NCI-H2081 treated with DMSO at 0.1 percent for 48 hours (cell line): ENCODE measurements at regions not wholly inside any gene's neighbourhood (a gene's known extent, or its start where the extent isn't known, plus 50 kb on each side); places are given as distances from the start of the nearest gene placed in this dataset.
A peak's percentile ranks its signal among the peaks of the same experiment; 100 is the strongest.
"Not testable (repeated sequence)": the region's sequence is repeated elsewhere in the genome, so short reads cannot be mapped to it uniquely, and the experiment has no call there.

Experiments used
- DNase-seq: peaks from one replicate; lab custom pipeline; 2025; lab: John Stamatoyannopoulos, UW

DNA sequence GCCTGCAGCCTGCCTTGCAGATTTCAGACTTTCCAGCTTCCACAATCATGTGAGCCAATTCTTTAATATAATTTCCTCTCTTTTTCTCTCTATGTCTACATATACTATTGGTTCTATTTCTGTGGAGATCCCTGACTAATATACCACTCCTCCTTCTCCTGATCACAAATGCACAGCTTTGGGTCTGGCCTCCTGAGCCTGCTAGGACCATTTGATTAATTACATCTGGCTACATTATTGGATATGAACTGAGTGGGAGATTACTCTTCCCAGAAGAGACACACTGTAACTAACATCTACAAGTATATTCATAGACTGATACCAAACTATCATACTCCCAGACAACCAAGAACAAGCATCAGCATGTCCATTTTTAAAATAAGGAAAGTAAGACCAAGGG is 188.9 kb upstream of the LMCD1 start:
- no peak for DNase-seq

DNA sequence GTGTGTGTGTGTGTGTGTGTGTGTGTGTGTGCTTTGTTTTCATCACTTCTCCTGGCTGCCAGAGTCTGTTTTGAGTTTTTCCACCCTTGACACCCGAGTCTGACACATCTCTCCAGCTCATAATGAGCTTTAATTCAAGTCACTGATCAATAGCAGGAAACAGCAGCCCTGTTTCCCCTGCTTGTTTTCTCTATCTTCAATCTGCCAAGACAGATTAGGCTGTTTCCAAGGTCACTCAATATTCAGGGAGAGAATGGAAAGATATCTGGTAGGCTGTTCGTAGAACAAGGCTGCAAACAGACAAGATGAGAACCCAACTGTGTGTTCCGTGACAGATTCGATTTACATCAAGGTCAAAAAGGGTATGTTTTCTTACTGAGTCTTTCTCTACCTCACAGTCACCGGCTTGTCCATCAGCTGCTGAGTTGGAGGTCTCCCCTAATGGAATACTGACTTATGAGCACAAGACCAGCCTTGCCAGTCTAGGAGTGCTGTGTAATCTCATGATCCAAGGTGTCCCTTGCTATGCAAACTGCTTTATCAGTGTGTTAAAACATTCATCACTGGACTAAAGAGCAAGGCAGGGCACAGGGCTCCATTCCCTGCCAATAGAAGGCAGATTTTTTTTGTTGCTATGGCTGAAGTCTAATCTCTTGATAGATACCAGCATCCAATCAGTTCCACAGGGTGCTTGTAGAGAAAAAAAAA is 187.9 kb upstream of the LMCD1 start:
- DNase-seq, result no peak

DNA sequence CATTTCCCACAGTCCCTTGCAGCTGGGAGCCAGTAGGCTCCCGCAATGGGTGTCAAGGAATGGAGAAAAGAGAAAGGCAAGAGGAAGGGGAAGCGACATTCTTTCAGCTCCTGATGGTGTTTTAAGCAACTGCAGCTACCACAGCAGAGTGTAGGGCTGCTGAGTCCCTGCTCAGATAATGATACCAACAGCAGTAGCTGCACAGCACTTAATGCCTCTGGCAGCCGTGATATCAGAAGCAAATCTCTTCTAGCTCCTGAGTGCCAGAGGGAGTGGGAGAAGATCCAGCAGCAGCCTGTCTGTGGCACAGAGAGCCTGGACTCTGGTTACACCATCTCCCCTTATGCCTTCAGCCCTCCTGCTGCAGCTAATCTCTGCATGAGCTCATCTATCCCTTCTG is 186.1 kb upstream of the LMCD1 start:
- DNase-seq, result not testable (repeated sequence)

DNA sequence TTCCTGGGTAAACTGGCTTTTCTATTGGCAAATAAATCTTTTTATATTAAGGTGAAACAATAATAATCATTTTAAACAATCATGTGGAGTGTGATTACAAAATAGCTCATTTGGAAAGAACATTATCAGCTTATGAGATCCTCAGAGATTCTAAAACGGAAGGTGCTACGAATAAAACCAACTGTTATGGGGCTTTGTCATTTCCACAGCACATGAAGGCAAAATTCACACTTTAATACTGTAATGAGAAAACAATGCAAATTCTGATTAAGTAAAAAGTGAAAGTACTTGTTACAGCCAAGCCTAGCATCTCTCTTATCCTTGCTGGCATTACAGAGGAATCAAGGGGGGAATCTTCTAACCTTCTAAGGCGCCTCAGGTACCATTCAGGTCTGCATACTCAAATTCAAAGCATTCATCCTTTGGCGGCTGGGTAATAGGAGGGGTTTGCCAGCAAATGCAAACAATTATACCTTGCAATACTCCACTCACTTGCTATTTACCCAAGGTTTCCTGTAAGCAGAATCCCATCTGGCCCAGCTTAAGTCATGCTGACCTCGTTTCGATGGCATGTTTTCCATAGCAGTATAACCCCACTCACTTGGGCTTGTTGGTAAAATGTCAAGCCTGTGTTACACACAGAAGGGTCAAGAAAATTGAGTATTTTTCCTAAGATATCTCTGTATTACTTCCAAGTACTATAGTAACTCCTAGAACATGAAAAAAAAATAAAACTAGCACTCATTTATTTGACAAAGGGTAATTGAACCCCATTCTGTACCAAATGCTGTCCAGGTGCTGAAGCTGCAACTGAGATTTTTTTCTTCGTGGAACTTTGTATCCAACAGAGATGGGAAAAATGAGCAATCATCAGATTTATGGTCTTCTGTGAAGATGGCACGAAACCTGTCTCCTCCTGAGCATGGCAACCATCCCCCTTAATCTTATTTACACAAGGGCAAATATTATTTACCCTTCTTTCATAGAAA is 183.7 kb upstream of the LMCD1 start:
- DNase-seq, result no peak

DNA sequence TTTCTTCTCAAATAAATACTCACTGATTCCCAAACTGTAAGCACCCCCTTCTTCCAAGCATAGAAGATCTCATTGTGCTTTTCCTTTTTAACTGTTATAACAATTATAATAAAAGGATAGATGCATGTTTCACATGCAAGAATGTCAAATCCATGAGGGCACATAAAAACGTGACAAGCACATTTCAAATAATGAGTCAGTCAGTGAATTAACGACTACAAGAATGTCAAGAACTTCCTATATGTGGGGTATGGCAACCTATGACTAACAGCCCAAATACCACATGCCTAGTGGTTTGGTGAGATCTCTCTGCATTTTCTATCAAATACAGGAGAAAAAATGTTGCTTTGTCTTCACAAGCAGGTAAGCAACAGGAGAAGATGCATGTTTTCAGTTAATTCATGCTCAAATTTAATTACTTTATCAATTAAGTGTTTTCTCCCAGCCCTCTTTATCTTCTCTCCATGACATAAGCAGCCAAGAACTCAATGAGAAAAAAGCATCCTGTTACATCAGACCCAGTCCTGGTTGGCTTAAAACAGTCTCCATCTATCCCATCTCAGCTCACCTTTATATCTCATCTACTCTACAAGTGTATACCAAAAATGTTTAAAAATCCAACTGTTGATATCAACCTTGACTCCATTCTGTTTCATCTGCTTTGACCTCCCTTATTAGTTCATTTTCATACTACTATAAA is 181.5 kb upstream of the LMCD1 start:
- no peak for DNase-seq

DNA sequence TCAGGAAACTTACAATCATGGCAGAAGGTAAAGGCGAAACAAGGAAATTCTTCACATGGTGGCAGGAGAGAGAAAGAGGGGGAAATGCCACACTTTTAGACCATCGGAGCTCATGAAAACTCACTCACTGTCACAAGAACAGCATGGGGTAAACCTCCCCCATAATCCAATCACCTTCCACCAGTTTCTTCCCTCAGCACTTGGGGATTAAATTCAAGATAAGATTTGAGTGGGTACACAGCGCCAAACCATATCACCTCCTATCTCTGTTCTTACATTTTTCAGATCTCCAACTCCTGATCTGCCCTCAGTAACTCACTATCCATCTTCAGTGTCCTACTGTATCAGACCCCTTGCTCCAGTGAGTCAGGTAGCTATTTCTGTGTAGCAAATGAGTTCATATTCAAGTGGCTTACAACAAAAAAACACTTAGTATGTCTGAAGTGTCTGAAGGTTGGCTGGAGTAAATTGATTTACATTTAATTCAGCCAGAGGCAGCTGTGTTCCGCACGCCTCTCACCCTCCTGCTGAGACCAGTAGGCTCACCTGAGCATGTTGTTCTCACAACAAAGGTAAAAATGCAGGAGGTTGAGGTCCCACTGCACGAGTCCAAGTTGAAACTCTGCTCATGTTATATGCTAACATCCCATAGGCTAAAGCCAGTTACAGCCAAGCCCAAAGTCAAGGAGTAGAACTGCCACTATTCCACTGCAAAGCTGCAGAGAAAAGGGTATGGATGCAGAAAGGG is 180.7 kb upstream of the LMCD1 start:
- DNase-seq, result no peak

DNA sequence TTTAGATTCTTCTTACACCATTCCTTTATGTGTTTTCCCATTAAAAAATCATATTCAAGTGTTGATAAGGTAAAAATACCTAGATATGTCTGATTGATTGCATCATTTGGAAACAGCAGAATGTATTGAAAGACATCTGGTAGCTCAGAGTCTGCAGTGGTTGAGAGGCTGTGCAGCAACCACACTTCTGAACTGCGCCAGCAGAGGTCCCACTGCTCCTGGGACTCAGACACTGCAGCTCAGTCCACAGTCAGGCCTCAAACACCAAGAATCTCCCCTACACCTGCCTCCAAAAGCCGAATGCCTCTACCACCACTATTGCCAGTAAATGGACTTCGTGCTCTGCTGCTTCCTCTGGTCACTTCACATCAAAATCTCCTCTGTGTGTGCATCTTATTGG is 176.9 kb upstream of the LMCD1 start:
- DNase-seq, result no peak

DNA sequence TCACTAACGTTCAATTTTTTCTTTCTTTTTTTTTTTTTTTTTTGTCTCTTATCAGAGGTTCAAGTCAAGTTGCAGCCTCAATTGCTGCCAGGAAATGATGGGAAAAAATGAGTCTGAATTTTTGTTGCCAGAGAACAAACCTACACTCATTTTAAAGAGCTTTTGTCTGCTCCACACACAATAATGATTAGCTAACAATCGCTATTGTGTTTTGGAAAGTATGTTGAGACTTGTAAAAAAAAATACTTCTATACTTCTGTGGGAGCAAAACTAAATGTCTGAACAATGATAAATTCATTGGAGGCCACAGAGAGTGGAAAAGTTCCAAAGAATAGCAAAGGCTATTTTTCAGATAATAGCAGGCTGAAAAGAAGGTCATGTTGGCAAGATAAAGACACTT is 176.3 kb upstream of the LMCD1 start:
- no peak for DNase-seq

DNA sequence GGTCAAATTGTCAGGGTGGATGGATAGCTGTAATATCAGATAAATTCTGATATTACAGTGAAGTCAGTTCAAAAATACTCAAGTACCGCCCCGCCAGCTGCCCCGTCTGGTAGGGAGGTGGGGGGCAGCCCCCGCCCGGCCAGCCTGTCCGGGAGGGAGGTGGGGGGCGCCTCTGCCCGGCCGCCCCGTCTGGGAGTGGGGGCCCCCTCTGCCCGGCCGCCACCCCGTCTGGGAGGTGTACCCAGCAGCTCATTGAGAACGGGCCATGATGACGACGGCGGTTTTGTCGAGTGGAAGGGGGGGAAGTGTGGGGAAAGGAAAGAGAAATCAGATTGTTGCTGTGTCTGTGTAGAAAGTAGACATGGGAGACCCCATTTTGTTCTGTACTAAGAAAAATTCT is 175.8 kb upstream of the LMCD1 start:
- not testable (repeated sequence) for DNase-seq

DNA sequence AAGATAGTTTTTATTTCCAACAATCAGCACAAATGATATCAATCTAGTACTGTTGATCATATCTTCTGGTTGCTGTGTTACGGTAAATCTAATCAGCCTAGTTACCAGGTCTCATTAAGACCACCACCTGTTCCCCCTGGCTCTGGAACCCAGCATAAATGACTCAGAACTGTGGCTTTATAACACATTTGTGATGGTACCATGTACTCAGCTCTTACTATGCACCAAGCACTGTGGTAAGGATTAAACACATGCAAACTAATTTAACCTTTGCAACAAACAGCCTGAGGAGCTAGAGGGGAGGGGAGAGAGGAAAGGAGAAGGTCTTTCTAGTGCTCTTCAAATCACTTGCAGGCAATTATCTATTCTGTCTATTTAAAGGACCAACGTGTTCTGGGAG is 173.9 kb upstream of the LMCD1 start:
- DNase-seq, result no peak

DNA sequence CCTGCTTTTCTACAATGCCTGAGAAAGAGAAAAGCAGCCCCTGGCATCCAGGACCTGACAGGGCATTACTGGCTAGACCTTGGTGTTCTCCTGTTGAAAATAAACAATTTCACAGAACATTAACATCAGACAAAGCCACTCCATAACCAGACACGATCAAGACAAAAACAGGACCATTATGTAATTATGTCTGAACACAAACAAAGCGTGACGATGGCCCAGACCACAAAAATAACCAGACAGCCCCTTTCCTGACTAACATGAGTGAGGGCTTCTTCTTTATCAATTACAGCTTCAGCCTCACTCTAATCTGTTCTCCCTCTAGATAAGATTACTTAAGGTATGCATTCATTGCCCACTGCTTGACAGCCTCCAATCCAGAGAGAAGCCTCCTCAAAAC is 172.7 kb upstream of the LMCD1 start:
- DNase-seq, result peak; percentile 39

DNA sequence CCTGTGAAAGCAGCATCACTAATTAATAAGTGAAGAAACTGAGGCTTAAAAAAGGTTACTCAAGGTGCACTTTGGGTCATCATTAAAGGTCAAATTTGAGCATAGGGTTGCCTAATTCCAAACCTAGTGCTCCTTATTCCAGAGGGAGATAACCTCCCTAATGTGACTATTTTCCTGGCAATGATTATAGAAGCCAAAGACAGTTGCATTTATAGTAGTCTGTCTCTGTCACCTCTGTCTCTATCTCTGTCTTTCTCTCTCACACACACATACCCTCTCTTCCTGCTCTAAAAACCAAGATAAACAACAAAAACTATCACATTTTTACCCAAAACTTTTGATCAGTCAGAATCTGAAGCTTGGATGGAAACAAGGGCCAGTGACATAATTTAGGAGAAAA is 172.0 kb upstream of the LMCD1 start:
- DNase-seq, result no peak

DNA sequence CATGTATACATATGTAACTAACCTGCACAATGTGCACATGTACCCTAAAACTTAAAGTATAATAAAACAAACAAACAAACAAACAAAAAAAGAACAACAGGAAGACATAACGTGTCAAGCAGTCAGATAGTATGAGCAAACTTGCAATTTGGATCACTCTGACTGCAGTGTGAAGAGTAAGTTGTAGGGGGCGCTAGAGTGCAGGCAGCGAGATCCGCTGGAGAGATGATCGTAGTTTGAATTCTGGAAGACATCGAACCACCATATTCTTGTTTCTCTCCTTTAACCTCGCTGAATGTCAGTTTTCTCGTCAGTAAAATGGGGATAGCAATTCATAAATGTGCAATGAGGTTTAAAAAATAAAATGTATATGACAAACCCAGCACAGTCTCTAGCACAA is 165.2 kb upstream of the LMCD1 start:
- DNase-seq, result no peak

DNA sequence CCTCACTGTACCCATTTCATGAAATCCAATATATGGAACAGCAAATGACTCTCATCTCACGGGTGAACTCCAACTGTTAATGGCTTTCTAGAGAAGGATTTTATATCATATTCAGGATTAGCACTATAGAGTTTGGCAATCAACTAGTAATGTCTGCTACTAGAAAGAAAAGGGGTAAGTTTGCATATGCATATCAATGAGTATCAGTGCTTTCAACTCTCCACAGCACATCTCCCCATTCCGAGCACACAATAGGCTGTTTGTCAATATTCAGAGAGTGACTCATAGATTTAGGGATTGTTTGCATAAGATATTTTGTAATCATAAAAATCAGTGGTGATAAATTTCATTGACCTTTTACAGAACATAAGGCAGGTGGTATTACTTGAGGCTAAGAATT is 163.2 kb upstream of the LMCD1 start:
- DNase-seq, result no peak

DNA sequence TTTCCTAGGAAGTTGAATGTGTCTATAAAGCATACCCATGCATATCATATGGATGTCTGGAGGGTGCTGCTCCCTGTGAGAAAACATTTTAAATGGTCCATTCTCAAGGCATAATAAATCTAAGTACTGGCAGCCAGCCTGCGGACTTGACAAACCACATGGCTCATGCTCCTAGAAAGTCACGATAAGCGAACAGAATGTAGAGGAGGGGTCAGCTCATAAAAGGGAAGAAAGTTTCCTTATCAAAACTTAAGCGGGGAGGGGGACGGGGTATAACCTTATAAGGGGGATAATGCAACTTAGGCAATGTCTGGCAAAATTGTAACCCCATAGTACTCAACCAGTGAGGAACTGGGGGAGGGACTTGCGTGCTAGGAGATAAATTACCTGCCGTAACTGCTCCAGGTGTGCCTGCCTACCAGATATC is 159.8 kb upstream of the LMCD1 start:
- no peak for DNase-seq

DNA sequence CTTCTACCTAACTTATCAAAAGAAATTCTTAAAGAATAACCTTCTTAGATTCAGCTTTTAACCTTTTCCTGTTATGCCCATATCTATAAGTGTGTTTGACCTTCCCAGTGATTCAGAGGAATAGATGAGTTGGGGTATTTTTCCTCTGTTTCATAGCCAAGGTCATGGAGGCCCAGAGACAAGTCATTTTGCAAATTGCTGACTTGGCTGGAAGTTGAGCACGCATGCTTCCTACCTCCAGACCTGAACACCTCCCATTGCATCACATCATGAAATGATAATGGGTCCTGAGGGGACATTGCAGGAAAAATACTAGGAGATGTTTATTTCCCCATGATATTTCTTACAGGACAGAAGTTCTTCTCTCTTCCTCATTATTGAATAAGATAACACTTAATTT is 158.6 kb upstream of the LMCD1 start:
- no peak for DNase-seq

DNA sequence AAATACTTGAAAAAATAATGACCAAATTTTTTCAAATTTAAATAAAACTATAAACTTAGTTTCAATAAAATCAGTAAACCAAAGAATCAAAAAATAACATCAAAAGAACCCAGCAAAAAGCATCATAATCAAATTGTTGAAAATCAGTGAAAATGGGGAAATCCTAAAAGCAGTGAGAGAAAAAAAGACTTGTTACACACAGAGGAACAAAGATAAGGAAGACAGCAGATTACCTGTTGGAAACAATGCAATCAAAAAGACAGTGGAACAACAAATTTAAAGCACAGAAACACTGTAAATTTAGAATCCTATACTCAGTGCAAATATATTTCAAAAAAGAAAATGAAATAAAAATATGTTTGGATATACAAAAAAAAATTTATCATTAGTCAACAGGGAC is 156.2 kb upstream of the LMCD1 start:
- no peak for DNase-seq

DNA sequence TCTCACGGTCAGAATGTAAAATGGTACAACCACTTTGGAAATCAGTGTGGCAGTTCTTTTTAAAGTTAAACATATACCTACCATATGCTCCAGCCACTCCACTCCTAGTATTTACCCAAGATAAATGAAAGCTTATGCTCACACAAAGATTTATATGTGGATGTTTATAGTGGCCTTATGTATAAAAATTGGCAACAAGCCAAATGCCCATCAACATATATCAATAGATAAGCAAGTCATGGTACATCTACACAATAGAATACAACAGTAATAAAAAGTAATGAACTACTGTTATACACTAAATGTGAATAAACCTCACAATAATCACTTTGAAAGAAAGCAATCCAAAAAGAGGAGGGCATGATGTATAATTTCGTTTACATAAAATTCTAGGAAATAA is 153.5 kb upstream of the LMCD1 start:
- DNase-seq, result no peak

DNA sequence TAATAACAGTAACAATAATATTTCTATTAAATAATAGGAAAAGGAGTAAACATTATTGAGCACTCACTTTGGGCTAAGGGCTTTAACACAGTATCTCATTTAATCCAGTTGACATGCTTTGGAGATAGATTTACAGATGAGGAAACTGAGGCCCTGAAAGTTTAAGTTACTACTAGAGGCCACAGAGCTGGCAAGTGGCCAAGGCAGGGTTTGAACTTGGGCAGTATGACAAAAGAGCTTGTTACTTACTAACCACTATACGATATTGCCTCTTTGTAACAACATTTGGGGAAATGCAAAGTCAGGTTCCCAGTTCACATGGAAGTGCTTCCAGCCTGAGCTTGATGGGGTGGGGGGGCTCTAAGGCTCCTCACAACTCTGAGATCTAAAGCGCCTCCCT is 149.1 kb upstream of the LMCD1 start:
- no peak for DNase-seq

DNA sequence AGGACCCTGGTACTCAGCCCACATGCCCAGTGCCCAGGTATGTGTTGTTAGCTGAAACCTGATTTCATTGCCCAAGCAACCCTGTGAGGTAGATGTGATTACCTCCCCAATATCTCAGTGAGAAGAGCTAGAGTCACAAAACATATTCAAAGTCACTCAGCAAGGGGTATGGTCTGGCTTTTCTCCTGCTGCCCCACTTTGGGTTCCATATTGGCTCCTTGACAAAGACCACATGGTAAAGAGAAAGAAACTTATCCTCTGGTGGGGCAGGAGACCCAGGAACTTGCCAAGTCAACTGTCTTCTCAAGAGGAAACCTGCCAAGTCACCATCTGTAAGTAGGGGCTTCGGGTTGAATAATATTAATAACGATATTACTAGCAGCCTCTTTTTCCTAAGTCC is 148.3 kb upstream of the LMCD1 start:
- DNase-seq, result no peak

DNA sequence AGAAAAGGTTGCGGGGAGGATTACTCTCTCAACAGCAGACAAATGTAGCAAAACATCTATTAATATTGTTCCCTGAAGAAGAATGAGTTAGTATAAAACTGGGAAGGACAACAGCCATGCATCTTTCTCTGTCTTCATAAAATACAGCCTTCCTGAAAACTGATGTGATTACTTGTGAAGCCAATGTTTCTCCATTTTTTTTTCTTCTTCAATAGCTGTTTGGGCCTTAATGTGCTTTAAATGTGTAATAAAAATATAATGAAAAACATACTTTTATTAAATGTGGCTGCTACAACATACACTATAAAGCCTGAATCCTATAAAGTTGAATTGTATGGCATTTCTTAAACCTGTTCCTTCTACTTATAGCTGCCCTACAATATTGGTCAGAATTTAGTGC is 146.3 kb upstream of the LMCD1 start:
- DNase-seq, result no peak

DNA sequence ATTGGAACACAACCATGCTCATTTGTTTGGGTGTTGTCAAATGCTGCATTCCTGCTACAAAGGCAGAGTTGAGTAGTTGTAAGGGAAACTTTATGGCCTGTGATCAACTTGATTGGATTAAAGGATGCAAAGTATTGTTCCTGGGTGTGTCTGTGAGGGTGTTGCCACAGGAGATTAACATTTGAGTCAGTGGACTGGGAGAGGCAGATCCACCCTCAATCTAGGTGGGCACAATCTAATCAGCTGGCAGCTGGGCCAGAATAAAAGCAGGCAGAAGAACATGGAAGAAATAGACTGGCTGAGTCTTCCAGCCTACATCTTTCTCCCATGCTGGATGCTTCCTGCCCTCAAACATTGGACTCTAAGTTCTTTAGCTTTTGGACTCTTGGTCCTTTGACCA is 145.6 kb upstream of the LMCD1 start:
- not testable (repeated sequence) for DNase-seq
